Colonic mucosa (tissue), 4 donors: ENCODE measurements at regions not wholly inside any gene's neighbourhood (a gene's known extent, or its start where the extent isn't known, plus 50 kb on each side); places are given as distances from the start of the nearest gene placed in this dataset.

Source experiments
- DNase-seq: peaks from one replicate; pipeline ENCODE4 v3.0.0-alpha.2; 2020
- H3K27ac ChIP-seq: fragments of 200-600 bp; one replicate; pipeline ENCODE4 v1.8.0; 2021
- H3K27me3 ChIP-seq: fragments of 200-600 bp; one replicate; pipeline ENCODE4 v1.8.0; 2021
- H3K36me3 ChIP-seq: fragments of 200-600 bp; one replicate; pipeline ENCODE4 v1.8.0; 2021
- H3K4me1 ChIP-seq: fragments of 200-600 bp; one replicate; pipeline ENCODE4 v1.8.0; 2021; ENCODE audit warnings: mild to moderate bottlenecking
- H3K4me3 ChIP-seq: fragments of 200-600 bp; one replicate; pipeline ENCODE4 v1.8.0; 2021
- H3K9ac ChIP-seq, 2 donors: one replicate each; pipeline ENCODE4 v1.7.0; 2013; ENCODE audit warnings: control low read depth in 2 of 2, low read depth in 2 of 2, low read length in 2 of 2
- H3K9me3 ChIP-seq: fragments of 200-600 bp; one replicate; pipeline ENCODE4 v1.8.0; 2021
- CTCF ChIP-seq: fragments of 200-600 bp; IDR thresholded peaks from one replicate; pipeline ENCODE4 v1.8.0; 2022; ENCODE audit warnings: antibody characterized with exemption, mild to moderate bottlenecking
- intact Hi-C: fragments of 100-400 bp; cut with DNase I; formaldehyde crosslinking; loops from one replicate; pipeline ENCODE4 v1.14.1; 2022
- donor health status: healthy.
- donor health status: DM: no; HTN: no; CAD: no.
- donor health status: DM: no; HTN: no; CAD: no.

GRCh38 chr2:65549631-65550030, 117.2 kb upstream of the SPRED2 start:
- H3K27me3 ChIP-seq = no peaks in the 10 kb centered on the region
- H3K9ac ChIP-seq = no peak overlapping the region
- no peak overlapping the region for H3K4me3 ChIP-seq
- DNase-seq = no peak
- no peaks in the 10 kb centered on the region for H3K9me3 ChIP-seq
- intact Hi-C loops = no loop called here
- H3K4me1 ChIP-seq = no peaks in the 10 kb centered on the region
- no peak overlapping the region for H3K27ac ChIP-seq
- no peak for TF ChIP-seq CTCF
- H3K36me3 ChIP-seq = no peaks in the 10 kb centered on the region

GRCh38 chr2:65549257-65549627, 116.8 kb upstream of the SPRED2 start:
- H3K9ac ChIP-seq = no peak overlapping the region
- H3K9me3 ChIP-seq = no peaks in the 10 kb centered on the region
- H3K4me1 ChIP-seq = no peaks in the 10 kb centered on the region
- no peak for DNase-seq
- no peaks in the 10 kb centered on the region for H3K36me3 ChIP-seq
- TF ChIP-seq CTCF = no peak
- intact Hi-C loops = no loop called here
- H3K27ac ChIP-seq = no peak overlapping the region
- H3K4me3 ChIP-seq = no peak overlapping the region
- H3K27me3 ChIP-seq = no peaks in the 10 kb centered on the region

GRCh38 chr2:65548576-65549256, 116.3 kb upstream of the SPRED2 start:
- H3K9me3 ChIP-seq = no peaks in the 10 kb centered on the region
- H3K4me3 ChIP-seq = no peak overlapping the region
- intact Hi-C loops = no loop called here
- H3K27me3 ChIP-seq = no peaks in the 10 kb centered on the region
- no peaks in the 10 kb centered on the region for H3K36me3 ChIP-seq
- H3K27ac ChIP-seq = no peak overlapping the region
- TF ChIP-seq CTCF = no peak
- no peaks in the 10 kb centered on the region for H3K4me1 ChIP-seq
- no peak overlapping the region for H3K9ac ChIP-seq
- no peak for DNase-seq

GRCh38 chr2:65548064-65548463, 115.7 kb upstream of the SPRED2 start:
- no peaks in the 10 kb centered on the region for H3K9me3 ChIP-seq
- H3K27ac ChIP-seq = no peak overlapping the region
- H3K36me3 ChIP-seq = no peaks in the 10 kb centered on the region
- DNase-seq = no peak
- H3K9ac ChIP-seq = no peak overlapping the region
- no peak for TF ChIP-seq CTCF
- H3K4me1 ChIP-seq = no peaks in the 10 kb centered on the region
- no peak overlapping the region for H3K4me3 ChIP-seq
- intact Hi-C loops = no loop called here
- H3K27me3 ChIP-seq = no peaks in the 10 kb centered on the region

GRCh38 chr2:65545837-65546805, 113.7 kb upstream of the SPRED2 start:
- Histone ChIP-seq H3K4me3 (no peak overlapping the region), H3K36me3 (no peaks in the 10 kb centered on the region), H3K4me1 (no peaks in the 10 kb centered on the region), H3K27ac (no peak overlapping the region), H3K9ac (no peak overlapping the region), H3K27me3 (no peaks in the 10 kb centered on the region), H3K9me3 (no peaks in the 10 kb centered on the region)
- no peak for DNase-seq
- no peak for TF ChIP-seq CTCF
- intact Hi-C loops = no loop called here
